Astrocyte of the hippocampus (primary cell): ENCODE measurements at regions not wholly inside any gene's neighbourhood (a gene's known extent, or its start where the extent isn't known, plus 50 kb on each side); places are given as distances from the start of the nearest gene placed in this dataset.

ENCODE experiments used
- DNase-seq: peaks from one replicate; pipeline ENCODE4 v3.0.0; 2011; ENCODE audit warnings: low read depth, low spot score

GRCh38 chr5:28234356-28234968 lies 1196.1 kb upstream of the CDH9 start:
- DNase-seq = no peak

GRCh38 chr5:28226407-28226806 lies 1188.0 kb upstream of the CDH9 start:
- no peak for DNase-seq

- DNase-seq = no peak
Measured at GRCh38 chr5:28219539-28219938, 1181.2 kb upstream of the CDH9 start.

GRCh38 chr5:28217695-28218094 lies 1179.3 kb upstream of the CDH9 start:
- DNase-seq = no peak

GRCh38 chr5:28216939-28217360 lies 1178.6 kb upstream of the CDH9 start:
- DNase-seq = no peak

GRCh38 chr5:28215091-28215490 lies 1176.7 kb upstream of the CDH9 start:
- no peak for DNase-seq

- DNase-seq = no peak
Measured at GRCh38 chr5:28214292-28214691, 1175.9 kb upstream of the CDH9 start.

- no peak for DNase-seq
Measured at GRCh38 chr5:28208356-28208755, 1170.0 kb upstream of the CDH9 start.

GRCh38 chr5:28190011-28190410 lies 1151.6 kb upstream of the CDH9 start:
- no peak for DNase-seq

- no peak for DNase-seq
Measured at GRCh38 chr5:28174691-28175090, 1136.3 kb upstream of the CDH9 start.

- DNase-seq = peak; percentile 76
Measured at GRCh38 chr5:28165096-28165495, 1126.7 kb upstream of the CDH9 start.

- no peak for DNase-seq
Measured at GRCh38 chr5:28164568-28164967, 1126.2 kb upstream of the CDH9 start.

- DNase-seq = peak; percentile 7
Measured at GRCh38 chr5:28156981-28157380, 1118.6 kb upstream of the CDH9 start.

GRCh38 chr5:28143519-28143918 lies 1105.1 kb upstream of the CDH9 start:
- no peak for DNase-seq

GRCh38 chr5:28132151-28132550 lies 1093.8 kb upstream of the CDH9 start:
- DNase-seq = no peak

- DNase-seq = no peak
Measured at GRCh38 chr5:28117691-28118090, 1079.3 kb upstream of the CDH9 start.

- DNase-seq = no peak
Measured at GRCh38 chr5:28117273-28117672, 1078.9 kb upstream of the CDH9 start.

- DNase-seq = no peak
Measured at GRCh38 chr5:28110781-28111180, 1072.4 kb upstream of the CDH9 start.

- no peak for DNase-seq
Measured at GRCh38 chr5:28104080-28104479, 1065.7 kb upstream of the CDH9 start.

GRCh38 chr5:28084069-28084468 lies 1045.7 kb upstream of the CDH9 start:
- DNase-seq = no peak

GRCh38 chr5:28082610-28083009 lies 1044.2 kb upstream of the CDH9 start:
- no peak for DNase-seq

- no peak for DNase-seq
Measured at GRCh38 chr5:28077291-28078240, 1039.2 kb upstream of the CDH9 start.

GRCh38 chr5:28066856-28067255 lies 1028.5 kb upstream of the CDH9 start:
- no peak for DNase-seq
